ENCODE measurements at regions not wholly inside any gene's neighbourhood (a gene's known extent, or its start where the extent isn't known, plus 50 kb on each side); places are given as distances from the start of the nearest gene placed in this dataset.

GRCh38 chr10:6838118-6838517 lies 258.0 kb upstream of the PRKCQ start:
- Histone ChIP-seq H3K36me3 (ENCODE audit: control insufficient read depth in 2 of 2, extremely low read depth in 1 of 2, insufficient read depth in 2 of 2, low read length in 2 of 2) (no peaks in the 10 kb centered on the region), H3K27ac (ENCODE audit: insufficient read depth, low read depth, low read length) (no peak overlapping the region), H3K79me2 (ENCODE audit: control insufficient read depth, insufficient read depth, low read length) (no peaks in the 10 kb centered on the region), H3K4me1 (ENCODE audit: control insufficient read depth, extremely low read depth, insufficient read depth, low read length) (no peaks in the 10 kb centered on the region), H3K27me3 (ENCODE audit: control insufficient read depth in 2 of 2, insufficient read depth in 2 of 2, low read length in 2 of 2) (no peaks in the 10 kb centered on the region), H3K9me3 (replicated peaks; ENCODE audit: control insufficient read depth, insufficient read depth, low read length) (no peaks in the 10 kb centered on the region), H3K4me2 (ENCODE audit: insufficient read depth, low read length) (no peak overlapping the region), H2AFZ (ENCODE audit: low read depth, low read length) (no peak overlapping the region), H3K4me3 (replicated peaks in 1 of 3; ENCODE audit: insufficient read depth in 1 of 3, low read depth in 1 of 3, low read length in 3 of 3) (no peak overlapping the region), H3K9ac (replicated peaks; ENCODE audit: extremely low read depth, insufficient read depth, low read length) (no peak overlapping the region), H3K9me1 (replicated peaks; ENCODE audit: control insufficient read depth, extremely low read depth, insufficient read depth, low read length) (no peaks in the 10 kb centered on the region), H4K20me1 (replicated peaks; ENCODE audit: control insufficient read depth, extremely low read depth, insufficient read depth, low read length) (no peaks in the 10 kb centered on the region)
- dilution Hi-C loops (cut with MboI; ENCODE audit: extremely low pct_ligation_motif_present, low sequenced_read_pairs) (no loop called here), intact Hi-C loops (cut with micrococcal nuclease) (no loop called here)
- FAIRE-seq: no peak
- POLR2A ChIA-PET: no interaction called here
- TF ChIP-seq, protein P1, sequence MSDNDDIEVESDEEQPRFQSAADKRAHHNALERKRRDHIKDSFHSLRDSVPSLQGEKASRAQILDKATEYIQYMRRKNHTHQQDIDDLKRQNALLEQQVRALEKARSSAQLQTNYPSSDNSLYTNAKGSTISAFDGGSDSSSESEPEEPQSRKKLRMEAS (IDR thresholded peaks at IDR 0.05; ENCODE audit: insufficient read depth, insufficient read length): no peak
- TF ChIP-seq EZH2 (IDR thresholded peaks at IDR 0.05; ENCODE audit: borderline replicate concordance, low read depth, low read length, severe bottlenecking) (no peak), JUN (IDR thresholded peaks at IDR 0.05; ENCODE audit: borderline replicate concordance, insufficient read depth, insufficient read length, low read depth) (no peak), FOS (IDR thresholded peaks at IDR 0.05; ENCODE audit: borderline replicate concordance, insufficient read depth, low read length) (no peak), POLR2AphosphoS5 (IDR thresholded peaks at IDR 0.05; ENCODE audit: insufficient read depth, low read depth, low read length) (no peak), POLR2A (IDR thresholded peaks at IDR 0.05; ENCODE audit: low read depth, low read length) (no peak), GATA2 (IDR thresholded peaks at IDR 0.05; ENCODE audit: insufficient read depth, insufficient read length, low read depth, low read length) (no peak), MYC (IDR thresholded peaks at IDR 0.05; ENCODE audit: low read depth, low read length) (no peak)
- TF ChIP-seq, protein P2, sequence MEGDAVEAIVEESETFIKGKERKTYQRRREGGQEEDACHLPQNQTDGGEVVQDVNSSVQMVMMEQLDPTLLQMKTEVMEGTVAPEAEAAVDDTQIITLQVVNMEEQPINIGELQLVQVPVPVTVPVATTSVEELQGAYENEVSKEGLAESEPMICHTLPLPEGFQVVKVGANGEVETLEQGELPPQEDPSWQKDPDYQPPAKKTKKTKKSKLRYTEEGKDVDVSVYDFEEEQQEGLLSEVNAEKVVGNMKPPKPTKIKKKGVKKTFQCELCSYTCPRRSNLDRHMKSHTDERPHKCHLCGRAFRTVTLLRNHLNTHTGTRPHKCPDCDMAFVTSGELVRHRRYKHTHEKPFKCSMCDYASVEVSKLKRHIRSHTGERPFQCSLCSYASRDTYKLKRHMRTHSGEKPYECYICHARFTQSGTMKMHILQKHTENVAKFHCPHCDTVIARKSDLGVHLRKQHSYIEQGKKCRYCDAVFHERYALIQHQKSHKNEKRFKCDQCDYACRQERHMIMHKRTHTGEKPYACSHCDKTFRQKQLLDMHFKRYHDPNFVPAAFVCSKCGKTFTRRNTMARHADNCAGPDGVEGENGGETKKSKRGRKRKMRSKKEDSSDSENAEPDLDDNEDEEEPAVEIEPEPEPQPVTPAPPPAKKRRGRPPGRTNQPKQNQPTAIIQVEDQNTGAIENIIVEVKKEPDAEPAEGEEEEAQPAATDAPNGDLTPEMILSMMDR (IDR thresholded peaks at IDR 0.05; ENCODE audit: extremely low read depth in 1 of 2, insufficient read depth in 1 of 2, low read depth in 1 of 2, low read length in 2 of 2): no peak
- no peak for DNase-seq (ENCODE audit: low read depth, low spot score)
- no TSS peak for BruUV-seq (replicated peaks)
- CTCF ChIA-PET: no interaction called here
